ENCODE measurements at regions not wholly inside any gene's neighbourhood (a gene's known extent, or its start where the extent isn't known, plus 50 kb on each side); places are given as distances from the start of the nearest gene placed in this dataset.
A peak's percentile ranks its signal among the peaks of the same experiment; 100 is the strongest.
"Not testable (repeated sequence)": the region's sequence is repeated elsewhere in the genome, so short reads cannot be mapped to it uniquely, and the experiment has no call there.

DNA sequence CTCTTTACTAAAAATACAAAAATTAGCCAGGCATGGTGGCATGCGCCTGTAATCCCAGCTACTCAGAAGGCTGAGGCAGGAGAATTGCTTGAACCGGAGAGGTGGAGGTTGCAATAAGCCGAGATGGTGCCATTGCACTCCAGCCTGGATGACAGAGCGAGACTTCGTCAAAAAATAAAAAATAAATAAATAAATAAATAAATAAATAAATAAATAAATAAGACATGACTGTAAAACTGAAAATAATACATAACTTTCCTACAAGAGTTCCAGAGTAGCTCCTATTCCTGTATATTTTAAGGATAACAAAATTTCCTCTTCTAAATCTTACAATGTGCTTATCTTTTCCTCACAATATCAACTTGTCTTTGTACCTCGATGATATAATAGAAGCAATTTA lies 549.4 kb downstream of the TRAM1L1 start:
- DNase-seq = not testable (repeated sequence)

DNA sequence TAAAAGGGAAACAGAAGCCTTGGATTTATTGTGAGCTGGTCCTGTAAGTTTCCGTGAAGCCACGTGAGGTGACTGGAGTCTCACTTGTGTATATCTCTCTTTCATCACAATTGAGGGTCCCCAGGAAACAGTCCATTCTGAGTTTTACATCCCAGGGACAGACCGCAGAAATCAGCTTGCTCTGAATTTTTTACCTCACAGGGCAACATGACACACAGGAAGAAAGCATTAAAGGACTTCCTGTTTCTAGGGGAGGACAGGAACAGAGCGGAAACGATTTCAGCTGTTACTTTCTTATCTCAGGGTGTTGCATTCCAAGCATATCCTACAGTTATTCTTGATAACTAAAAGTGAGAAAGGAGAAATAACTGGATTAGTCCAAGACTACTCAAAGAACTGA lies 553.5 kb downstream of the TRAM1L1 start:
- peak; percentile 13 to 47 (median 32) for DNase-seq

DNA sequence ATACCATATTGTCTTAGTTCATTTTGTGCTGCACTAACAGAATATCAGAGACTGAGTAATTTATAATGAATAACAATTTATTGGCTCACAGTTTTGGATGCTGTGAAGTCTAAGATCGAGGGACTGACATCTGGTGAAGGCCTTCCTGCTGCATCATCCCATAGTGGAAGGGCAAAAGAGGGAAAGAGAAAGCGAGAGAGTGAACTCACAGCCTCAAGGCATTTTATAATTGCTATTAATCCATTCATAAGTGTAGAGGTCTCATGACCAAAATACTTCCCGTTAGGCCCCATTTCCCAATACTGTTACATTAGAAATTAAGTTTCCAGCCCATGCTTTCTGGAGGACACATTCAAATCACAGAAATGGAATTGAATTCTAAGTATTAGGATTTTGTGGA lies 554.4 kb downstream of the TRAM1L1 start:
- peak in 2 of 4 experiments; percentile 3 to 7 for DNase-seq

DNA sequence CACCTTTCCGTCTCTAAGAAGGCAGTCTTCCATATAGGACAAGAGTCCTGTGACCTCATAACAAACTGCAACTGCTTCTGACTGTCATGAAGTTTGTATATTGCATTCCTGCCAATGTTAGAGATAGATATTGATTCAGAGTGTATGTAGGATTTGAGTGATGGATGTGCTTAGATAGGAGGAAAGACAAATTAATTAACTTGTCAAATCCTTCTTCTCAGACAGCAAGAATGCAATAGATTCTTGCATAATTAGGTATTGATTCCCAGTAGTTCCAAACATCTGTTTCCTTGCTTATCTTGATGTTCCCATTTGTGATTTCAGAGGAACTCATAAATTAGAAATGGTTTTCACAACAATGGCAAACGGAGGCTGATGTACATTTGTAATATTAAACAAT lies 555.3 kb downstream of the TRAM1L1 start:
- DNase-seq = no peak

DNA sequence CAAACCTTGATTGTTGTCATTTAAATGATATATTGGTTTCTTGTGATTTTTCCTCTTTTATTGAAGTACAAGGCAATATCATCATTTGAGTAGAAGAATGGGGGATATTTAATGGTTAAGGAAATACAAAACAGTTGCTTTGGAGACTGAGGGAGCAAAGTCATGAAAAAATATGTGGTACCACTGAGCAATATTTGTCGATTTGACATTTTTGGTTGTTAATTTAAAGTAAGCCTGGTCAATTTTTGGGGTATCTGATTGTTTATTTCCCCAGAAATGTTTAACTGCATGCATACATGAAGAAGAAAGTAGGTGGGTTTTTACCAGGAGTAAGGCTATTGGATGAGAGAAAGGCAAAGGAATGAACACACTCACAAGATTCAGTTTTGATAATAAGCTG lies 556.2 kb downstream of the TRAM1L1 start:
- DNase-seq = no peak

DNA sequence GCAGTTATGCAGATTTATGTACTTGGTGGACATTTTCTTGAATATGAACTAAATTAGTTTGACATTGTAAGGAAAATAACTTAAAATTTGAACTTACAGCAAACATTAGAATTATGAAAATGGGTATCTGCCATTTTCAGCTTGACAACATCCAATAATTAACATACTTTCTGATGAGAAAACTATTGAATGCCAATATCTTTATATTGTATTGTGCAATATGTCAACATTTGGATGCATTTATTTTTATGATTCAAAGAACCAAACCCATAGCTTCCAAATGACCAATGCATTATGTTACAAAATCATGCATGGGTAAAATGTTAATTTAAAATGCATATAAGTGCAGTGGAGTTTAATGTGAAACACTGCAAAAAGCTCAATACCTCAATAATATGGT lies 562.5 kb downstream of the TRAM1L1 start:
- DNase-seq = no peak

DNA sequence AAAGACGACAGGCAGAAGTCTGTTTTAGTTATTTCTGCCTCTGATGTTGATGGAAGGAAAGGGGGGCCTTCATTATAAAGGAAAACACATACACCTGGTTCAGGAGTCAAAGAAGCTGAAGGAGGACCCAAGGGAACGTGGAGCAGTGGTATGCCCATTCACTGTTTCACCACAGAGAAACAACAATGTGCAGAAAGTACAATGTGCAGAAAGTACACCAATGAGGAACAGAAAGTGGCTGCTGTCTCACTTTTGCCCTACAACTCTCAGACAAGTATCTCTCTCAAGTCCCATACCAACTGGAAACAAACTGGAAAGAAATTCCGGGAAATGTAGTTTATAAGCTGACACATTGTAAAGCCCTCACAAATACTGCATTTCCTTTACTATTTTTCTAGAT lies 564.5 kb downstream of the TRAM1L1 start:
- DNase-seq = no peak

DNA sequence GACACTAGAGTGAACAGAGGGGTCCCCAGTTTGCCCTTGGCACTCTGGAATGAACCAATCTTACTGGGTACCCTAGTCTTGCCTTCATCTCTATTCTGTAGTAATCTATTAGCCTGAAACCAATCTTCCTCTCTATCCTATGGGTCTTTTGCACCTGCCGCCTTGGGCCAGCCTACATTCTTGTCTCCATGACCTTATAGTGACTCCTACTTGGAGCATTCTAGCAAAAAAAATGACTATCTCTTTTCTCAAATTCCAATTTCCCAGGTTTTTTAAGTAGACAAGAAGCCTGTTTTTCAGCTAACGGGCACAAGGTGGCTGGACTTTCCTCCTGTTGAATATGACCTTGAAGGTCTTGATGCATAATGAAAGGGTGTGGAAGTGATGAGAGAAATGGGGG lies 568.7 kb downstream of the TRAM1L1 start:
- no peak for DNase-seq

DNA sequence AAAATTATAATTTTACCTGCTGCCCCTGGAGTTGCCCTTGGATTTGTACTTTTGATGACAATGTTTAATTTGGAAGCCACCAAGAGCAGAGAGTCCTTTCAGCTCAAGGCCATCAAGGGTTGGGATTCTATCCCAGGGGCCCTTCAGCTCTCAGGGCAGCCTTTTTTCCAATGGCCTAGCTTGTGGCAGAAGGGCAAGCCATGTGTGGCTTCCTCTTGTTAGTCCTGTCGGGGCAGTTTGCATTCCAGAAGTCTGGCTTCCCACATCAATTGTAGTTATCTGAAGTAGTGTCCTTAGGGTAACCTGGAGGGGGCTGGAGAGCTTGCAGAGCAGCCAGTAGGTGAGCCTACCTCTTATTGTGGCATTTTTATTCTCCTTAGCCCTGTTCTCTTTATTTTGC lies 569.4 kb downstream of the TRAM1L1 start:
- no peak for DNase-seq

DNA sequence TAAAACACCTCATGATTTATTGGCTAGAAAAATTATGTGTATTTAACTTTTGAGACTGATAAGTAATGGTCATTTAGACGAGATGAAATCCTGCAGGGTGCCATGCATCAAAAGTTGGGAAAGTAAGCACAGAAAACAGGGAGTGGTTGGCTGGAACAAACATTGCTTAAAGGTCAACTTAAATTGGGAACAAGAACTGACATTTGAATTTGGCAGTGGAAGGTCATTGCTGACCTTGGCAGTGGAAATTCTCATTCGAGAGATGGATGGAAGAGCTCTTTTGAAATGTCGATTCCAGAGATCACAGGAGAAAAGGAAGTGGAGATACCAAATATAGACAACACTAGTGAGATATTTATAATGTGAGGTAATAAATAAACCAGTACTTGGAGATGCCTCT lies 572.8 kb downstream of the TRAM1L1 start:
- no peak for DNase-seq

DNA sequence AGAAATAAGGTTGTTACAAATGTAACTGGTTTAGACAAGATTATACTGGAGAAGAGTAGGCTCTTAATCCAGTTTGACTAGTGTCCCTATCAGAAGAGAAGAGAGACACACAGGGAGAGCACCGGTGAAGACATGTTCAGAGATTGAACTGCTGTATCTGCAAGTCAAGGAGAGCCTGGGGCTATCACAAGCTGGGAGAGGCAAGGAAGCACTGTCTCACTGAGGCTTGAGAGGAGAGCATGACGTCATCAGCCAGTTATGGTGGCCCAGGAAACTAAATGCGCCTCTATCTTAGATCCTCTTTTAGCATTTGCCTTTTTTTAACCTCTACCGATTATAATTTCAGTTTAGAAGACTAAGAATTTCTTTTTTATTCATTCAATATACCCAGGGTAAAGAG lies 583.4 kb downstream of the TRAM1L1 start:
- DNase-seq = no peak

DNA sequence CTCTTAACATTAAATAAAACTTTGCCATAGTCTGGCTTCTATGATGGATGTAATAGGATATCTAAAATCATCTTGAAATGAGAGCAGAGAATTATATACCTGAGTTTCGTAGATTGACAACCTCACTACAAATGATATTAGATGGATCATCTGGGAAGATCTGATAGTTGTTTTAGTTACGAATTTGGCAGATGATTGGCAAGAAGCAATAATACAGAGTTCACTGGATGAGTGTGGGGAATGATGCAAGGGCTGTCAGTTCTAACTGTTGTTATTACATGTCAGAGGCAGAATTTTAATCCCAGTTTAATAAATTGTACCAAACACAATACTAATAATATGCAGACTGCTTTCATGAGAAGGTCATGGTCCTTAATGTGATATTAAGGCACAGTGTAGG lies 585.2 kb downstream of the TRAM1L1 start:
- DNase-seq = no peak

DNA sequence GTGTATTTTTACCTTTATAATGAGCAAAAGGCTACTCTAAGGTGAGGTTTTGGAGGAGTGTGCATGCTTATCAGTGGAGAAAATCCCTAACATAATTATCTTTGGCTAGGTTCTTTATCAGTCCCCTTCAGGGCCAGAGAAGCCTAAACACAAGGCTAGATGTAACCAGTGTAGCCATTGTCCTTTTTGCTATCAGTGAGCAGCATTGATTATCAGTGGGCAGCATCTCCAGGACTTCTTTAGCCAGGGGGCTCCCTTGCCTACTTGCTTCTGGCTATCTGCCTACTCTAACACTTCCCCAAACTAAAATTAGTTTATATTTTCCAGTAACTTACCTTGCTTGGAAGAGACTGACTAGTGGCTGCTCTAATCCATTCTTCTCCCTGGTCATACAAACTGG lies 595.6 kb downstream of the TRAM1L1 start:
- DNase-seq = no peak

DNA sequence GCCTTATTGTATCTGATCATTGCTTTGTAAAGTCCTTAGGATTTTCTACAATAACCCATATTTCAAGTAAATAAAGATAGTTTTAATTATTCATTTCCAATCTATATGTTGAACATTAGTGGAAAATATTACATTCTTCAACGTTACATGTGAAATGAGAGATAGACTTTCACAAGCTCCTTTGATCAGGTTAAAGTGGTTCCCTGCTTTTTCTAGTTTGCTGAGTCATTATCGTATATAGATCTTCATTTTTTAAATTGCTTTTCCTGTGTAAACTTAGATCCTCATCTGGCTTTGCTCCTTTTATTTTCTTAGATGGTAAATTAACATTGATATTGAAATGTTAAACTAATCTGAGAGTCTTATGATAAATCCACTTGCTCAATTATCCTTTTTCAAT lies 599.0 kb downstream of the TRAM1L1 start:
- no peak for DNase-seq

DNA sequence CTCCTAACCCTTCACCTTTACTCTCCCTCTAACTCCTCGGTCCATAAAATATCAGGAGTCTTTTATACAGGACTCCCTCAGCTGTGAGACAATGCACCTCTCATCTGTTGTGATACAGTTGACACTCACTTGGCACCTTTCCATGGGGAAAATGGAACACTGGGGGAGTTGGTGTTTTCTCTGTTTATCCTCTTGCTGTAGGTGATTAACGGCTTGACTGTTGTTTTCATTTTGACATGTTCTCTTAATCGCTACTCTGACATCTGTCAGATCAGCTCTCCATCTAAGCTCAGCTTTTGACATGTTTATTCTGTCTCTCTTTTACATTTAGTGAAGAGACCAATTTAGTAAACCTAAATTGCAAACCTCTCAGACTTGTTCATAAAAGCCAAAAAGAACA lies 604.8 kb downstream of the TRAM1L1 start:
- DNase-seq = no peak

DNA sequence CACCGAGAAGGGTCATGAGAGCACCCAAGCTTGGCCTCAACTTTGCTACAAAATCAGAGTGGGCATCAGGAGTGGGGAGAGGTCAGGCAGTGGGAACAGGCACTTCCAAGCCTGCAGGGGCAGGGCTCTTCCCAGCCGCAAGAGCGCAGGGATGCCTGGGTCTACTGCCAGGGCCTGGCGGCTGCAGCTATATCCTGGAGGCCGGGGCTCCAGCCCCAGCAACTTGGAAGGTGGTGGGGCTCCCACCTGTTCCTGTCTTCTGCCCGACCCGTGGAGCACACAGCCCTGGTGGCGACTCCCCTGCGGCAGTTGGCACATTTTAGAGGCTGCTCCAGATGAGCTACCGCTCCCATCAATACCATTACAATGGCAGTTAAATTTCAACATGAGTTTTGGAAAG lies 607.0 kb downstream of the TRAM1L1 start:
- no peak for DNase-seq

DNA sequence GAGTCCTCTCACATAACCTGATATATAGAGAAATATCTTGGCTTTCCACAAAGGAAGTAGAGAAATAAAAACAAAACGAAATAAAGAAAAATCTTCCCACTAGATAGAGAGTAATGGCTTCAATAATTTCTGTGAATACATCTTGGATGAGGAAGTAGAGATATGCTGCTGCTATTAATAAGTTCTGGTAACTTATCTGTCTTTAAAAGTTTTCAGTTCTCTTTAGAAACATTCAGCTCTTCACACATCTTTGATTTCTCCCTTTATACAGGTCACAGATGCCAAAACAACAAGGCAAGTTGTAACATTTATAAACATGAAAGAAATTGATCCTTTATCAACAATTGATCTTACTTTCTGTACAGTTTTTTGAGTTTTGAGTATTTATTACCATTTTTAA lies 615.8 kb downstream of the TRAM1L1 start:
- no peak for DNase-seq

DNA sequence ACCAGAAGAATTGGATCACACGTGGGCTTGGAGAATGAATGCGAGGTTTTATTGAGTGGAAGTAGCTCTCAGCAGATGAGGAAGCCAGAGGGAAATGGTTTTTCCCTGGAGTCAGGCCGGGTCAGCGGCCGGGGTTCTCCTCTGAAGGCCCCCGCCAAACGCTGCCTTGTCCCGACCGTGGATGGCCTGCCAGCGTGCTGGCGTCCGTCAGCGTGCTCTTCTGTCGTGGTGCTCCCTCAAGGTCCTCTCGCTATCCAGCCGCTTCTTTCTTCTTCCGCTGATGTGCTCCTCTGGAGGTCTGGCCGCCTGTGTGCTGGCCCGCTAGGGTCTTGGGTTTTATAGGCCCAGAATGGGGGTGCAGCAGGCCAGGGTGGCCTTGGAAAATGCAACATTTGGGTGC lies 632.2 kb downstream of the TRAM1L1 start:
- no peak for DNase-seq

DNA sequence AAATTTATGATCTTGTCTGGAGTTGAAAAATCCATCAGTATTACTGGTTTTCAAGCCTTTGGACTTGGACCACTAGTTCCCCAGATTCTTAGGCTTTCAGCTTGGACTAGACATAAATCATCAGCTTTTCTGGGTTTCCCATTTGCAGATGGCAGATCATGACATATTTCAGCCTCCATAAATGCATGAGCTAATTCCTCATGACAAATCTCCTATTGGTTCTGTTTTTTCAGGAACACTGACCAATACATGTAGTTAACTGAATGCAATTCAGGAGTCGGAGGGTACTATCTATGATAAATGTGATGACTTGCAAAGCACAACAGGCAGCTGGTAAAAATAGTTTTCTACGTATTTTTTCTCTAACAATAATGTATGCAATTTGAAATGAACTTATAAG lies 635.6 kb downstream of the TRAM1L1 start:
- DNase-seq = no peak

DNA sequence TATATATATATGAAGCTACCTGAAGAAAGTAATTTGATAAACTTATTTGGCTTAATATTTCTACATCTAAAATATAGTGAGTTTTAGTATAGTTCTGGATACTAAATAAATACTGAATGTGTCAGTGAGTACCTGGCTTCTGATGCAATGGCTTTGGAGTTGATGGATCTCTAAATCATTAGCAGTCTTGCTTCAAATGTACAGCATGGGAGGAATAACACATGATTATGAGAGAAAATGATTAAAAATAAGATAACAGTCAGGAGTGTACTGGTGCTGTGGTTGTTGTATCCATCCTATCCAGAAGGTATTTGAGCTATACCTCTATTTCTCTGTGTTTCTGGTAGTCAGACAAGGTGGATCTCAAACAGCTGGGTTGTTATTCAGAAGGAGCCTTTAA lies 641.3 kb downstream of the TRAM1L1 start:
- DNase-seq = no peak

DNA sequence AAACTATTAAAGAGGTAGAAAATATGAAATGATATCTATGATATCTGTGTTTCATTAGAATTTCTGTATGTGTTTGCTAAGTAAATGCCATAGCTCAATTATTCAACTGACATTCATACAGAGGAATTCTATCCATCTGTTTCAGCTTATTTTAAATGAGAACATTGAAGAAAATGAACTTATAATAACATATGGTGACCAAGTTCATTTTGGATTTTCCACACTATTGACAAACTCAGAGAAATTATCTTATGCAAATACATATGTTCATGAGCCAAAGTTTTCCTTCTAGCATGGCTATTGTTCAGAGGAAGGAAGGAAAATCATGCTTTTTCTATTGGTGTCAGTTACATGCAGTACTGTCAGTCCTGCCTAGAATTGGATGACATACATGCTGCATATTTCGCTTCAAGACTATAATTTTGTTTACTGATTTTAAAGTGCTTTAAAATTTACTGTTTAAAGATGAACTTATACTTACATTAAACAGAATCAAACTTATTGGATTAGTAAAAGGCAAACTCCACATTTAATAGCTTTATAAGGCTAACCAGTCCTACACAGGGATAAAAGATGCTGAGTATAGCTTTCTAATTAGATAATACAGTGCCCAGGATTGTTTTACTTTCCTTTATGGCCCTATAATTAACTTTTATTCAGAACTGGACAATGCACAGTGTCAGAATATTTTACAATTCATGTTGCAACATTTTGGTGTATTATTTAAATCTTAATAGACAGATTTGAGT lies 646.2 kb downstream of the TRAM1L1 start:
- no peak for DNase-seq

DNA sequence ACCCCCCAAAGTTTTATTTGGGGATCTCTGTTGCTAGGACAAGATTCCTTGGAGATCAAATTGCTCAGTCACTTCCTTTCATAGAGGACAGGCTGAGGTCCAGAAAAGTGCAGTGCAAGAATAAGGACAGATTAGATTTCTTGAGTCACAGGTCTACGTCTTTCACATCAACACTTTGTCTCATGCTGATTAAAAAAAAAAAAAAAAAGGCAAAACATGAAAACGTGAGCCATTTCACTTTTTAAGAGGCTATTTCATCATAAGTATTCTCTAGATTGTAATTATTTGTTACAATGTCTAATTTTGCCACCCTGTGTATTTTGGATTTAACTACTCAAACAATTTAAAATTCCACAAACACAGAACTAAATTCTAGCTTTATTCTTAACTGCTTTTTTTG lies 647.0 kb downstream of the TRAM1L1 start:
- no peak for DNase-seq

DNA sequence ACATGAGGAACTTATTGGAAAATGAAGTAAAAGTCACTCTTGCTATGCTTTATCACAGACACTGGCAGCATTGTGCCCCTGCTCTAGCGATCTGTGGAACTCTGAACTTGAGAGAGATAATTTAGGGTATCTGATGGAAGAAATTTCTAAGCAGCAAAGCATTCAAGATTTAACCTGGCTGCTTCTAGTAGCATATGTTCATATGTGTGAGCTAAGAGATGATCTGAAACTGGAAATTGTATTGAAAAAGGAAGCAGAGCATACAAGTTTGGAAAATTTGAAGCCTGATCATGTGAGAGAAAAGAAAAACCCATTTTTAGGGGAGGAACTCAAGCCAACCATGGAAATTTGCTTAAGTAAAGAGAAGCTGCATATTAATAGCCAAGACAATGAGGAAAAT lies 657.7 kb downstream of the TRAM1L1 start:
- no peak for DNase-seq

DNA sequence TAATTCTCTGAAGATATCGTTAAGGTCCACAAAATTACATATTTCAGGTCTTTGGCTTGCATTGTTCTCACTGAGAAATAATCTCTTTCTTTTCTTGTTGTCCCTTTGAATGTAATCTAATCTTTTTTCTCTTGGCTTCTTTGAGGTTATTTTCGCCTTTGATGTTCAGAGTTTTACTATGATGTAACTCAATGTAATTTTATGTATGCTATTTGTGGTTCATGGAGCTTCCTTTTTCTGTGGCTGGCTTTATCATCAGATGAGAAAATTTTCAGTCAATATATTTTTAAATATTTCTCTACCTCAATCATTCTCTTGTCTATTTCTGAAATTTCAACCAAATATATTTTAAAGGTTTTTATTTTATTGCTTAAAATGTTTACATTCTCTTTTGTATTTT lies 672.2 kb downstream of the TRAM1L1 start:
- DNase-seq = no peak

DNA sequence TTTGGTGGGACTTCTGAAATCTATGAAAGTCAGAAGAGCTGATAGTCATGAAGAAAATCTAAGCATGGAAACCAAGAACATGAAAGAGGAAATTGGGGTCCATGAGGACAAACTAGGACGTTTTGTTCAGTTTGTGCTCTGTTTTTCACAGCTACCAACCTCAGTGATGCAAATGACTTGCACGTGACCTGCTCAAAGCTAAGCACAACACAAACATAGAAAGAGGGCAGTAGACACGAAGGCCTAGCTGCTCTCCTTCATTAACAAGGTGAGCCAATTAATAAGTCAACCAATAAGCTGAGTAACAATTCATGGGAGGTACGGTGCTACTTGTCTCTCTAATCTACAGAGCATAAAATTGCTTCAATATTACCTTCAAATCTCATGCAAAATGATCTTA lies 684.1 kb downstream of the TRAM1L1 start:
- DNase-seq = no peak
